Endothelial cell (in vitro differentiated cells): ENCODE measurements at regions not wholly inside any gene's neighbourhood (a gene's known extent, or its start where the extent isn't known, plus 50 kb on each side); places are given as distances from the start of the nearest gene placed in this dataset.
"Not testable (repeated sequence)": the region's sequence is repeated elsewhere in the genome, so short reads cannot be mapped to it uniquely, and the experiment has no call there.

Experiments used
- DNase-seq: peaks from one replicate; pipeline ENCODE4 v3.0.0; 2021; ENCODE audit warnings: low spot score
- H3K27ac Mint-ChIP-seq: one replicate; pipeline ENCODE4 v1.8.0; 2021; ENCODE audit warnings: mixed read lengths, inconsistent platforms; ENCODE audit not compliant: unreplicated experiment
- H3K27me3 Mint-ChIP-seq: one replicate; pipeline ENCODE4 v1.8.0; 2021; ENCODE audit warnings: mild to moderate bottlenecking, moderate library complexity, mixed read lengths, inconsistent platforms; ENCODE audit not compliant: unreplicated experiment
- H3K36me3 Mint-ChIP-seq: one replicate; pipeline ENCODE4 v1.8.0; 2021; ENCODE audit warnings: mild to moderate bottlenecking, low read depth, mixed read lengths, inconsistent platforms; ENCODE audit not compliant: unreplicated experiment
- H3K4me1 Mint-ChIP-seq: one replicate; pipeline ENCODE4 v1.8.0; 2021; ENCODE audit warnings: mild to moderate bottlenecking, mixed read lengths, inconsistent platforms; ENCODE audit not compliant: unreplicated experiment
- H3K4me3 Mint-ChIP-seq: one replicate; pipeline ENCODE4 v1.8.0; 2021; ENCODE audit warnings: mild to moderate bottlenecking, mixed read lengths, inconsistent platforms; ENCODE audit not compliant: unreplicated experiment
- H3K9me3 Mint-ChIP-seq: one replicate; pipeline ENCODE4 v1.8.0; 2021; ENCODE audit warnings: mixed read lengths, inconsistent platforms; ENCODE audit not compliant: unreplicated experiment
- CTCF ChIP-seq: fragments of 200-600 bp; sonication (generic); IDR thresholded peaks from one replicate; pipeline ENCODE4 v1.5.0; 2021; ENCODE audit warnings: antibody characterized with exemption; ENCODE audit not compliant: unreplicated experiment

- peaks cover 4% of the 10 kb centered on the region for H3K27me3 Mint-ChIP-seq
- H3K9me3 Mint-ChIP-seq, result no peaks in the 10 kb centered on the region
- no peaks in the 10 kb centered on the region for H3K36me3 Mint-ChIP-seq
Measured at GRCh38 chr20:4434681-4435080, 185.6 kb upstream of the ADRA1D start.

GRCh38 chr20:4431446-4431845, 182.4 kb upstream of the ADRA1D start:
- H3K27ac Mint-ChIP-seq, result no peak overlapping the region
- no peak overlapping the region for H3K4me3 Mint-ChIP-seq
- H3K27me3 Mint-ChIP-seq, result peaks cover 4% of the 10 kb centered on the region
- no peaks in the 10 kb centered on the region for H3K36me3 Mint-ChIP-seq
- H3K9me3 Mint-ChIP-seq, result no peaks in the 10 kb centered on the region
- TF ChIP-seq CTCF, result no peak
- no peak for DNase-seq
- H3K4me1 Mint-ChIP-seq, result no peaks in the 10 kb centered on the region

More at GRCh38 chr20:4434681-4435080, 185.6 kb upstream of the ADRA1D start:
- DNase-seq, result no peak
- no peak for TF ChIP-seq CTCF
- H3K4me1 Mint-ChIP-seq, result no peaks in the 10 kb centered on the region
- H3K4me3 Mint-ChIP-seq, result no peak overlapping the region
- no peak overlapping the region for H3K27ac Mint-ChIP-seq

GRCh38 chr20:4430826-4431225, 181.7 kb upstream of the ADRA1D start:
- not testable (repeated sequence) for H3K27me3 Mint-ChIP-seq, DNase-seq, H3K4me1 Mint-ChIP-seq, H3K36me3 Mint-ChIP-seq, H3K4me3 Mint-ChIP-seq, H3K9me3 Mint-ChIP-seq, H3K27ac Mint-ChIP-seq

- no peaks in the 10 kb centered on the region for H3K9me3 Mint-ChIP-seq
- H3K27me3 Mint-ChIP-seq, result peaks cover 2% of the 10 kb centered on the region
- no peak for TF ChIP-seq CTCF
- H3K4me3 Mint-ChIP-seq, result no peak overlapping the region
- no peak overlapping the region for H3K27ac Mint-ChIP-seq
- H3K4me1 Mint-ChIP-seq, result no peaks in the 10 kb centered on the region
- DNase-seq, result no peak
- H3K36me3 Mint-ChIP-seq, result no peaks in the 10 kb centered on the region
Measured at GRCh38 chr20:4427940-4428586, 179.0 kb upstream of the ADRA1D start.

- Mint-ChIP-seq H3K4me3 (no peak overlapping the region), H3K27me3 (peaks cover 2% of the 10 kb centered on the region), H3K36me3 (no peaks in the 10 kb centered on the region), H3K4me1 (no peaks in the 10 kb centered on the region), H3K27ac (no peak overlapping the region), H3K9me3 (no peaks in the 10 kb centered on the region)
- TF ChIP-seq CTCF, result no peak
- no peak for DNase-seq
Measured at GRCh38 chr20:4418141-4418540, 169.1 kb upstream of the ADRA1D start.
